Stimulated activated CD4-positive, alpha-beta T cell treated with anti-CD3 and anti-CD28 coated beads, Interleukin-2, amount 100 ng/mL, for 48 hours (primary cell): ENCODE measurements at regions not wholly inside any gene's neighbourhood (a gene's known extent, or its start where the extent isn't known, plus 50 kb on each side); places are given as distances from the start of the nearest gene placed in this dataset.
"Not testable (repeated sequence)": the region's sequence is repeated elsewhere in the genome, so short reads cannot be mapped to it uniquely, and the experiment has no call there.

Experiments
- DNase-seq, 2 donors: peaks; one replicate each; pipeline ENCODE4 v3.0.0-alpha.2; 2020

GRCh38 chr16:60481591-60481990 lies 1554.6 kb downstream of the CDH8 start:
- no peak for DNase-seq

GRCh38 chr16:60478810-60479209 lies 1557.4 kb downstream of the CDH8 start:
- DNase-seq, result no peak

- DNase-seq, result no peak
Measured at GRCh38 chr16:60463986-60464385, 1572.3 kb downstream of the CDH8 start.

GRCh38 chr16:60459463-60459862 lies 1576.8 kb downstream of the CDH8 start:
- no peak for DNase-seq

GRCh38 chr16:60458255-60458654 lies 1578.0 kb downstream of the CDH8 start:
- no peak for DNase-seq

- no peak for DNase-seq
Measured at GRCh38 chr16:60452646-60453045, 1583.6 kb downstream of the CDH8 start.

- no peak for DNase-seq
Measured at GRCh38 chr16:60438894-60439293, 1597.3 kb downstream of the CDH8 start.

GRCh38 chr16:60432472-60432871 lies 1603.8 kb downstream of the CDH8 start:
- DNase-seq, result no peak

- no peak for DNase-seq
Measured at GRCh38 chr16:60419859-60420258, 1616.4 kb downstream of the CDH8 start.

GRCh38 chr16:60414613-60415012 lies 1621.6 kb downstream of the CDH8 start:
- DNase-seq, result no peak

GRCh38 chr16:60413969-60414368 lies 1622.3 kb downstream of the CDH8 start:
- no peak for DNase-seq

GRCh38 chr16:60407606-60408005 lies 1628.6 kb downstream of the CDH8 start:
- no peak for DNase-seq

GRCh38 chr16:60407034-60407433 lies 1629.2 kb downstream of the CDH8 start:
- DNase-seq, result no peak

GRCh38 chr16:60405286-60405685 lies 1631.0 kb downstream of the CDH8 start:
- no peak for DNase-seq

GRCh38 chr16:60404401-60404800 lies 1631.8 kb downstream of the CDH8 start:
- no peak for DNase-seq

- DNase-seq, result not testable (repeated sequence)
Measured at GRCh38 chr16:60402941-60403340, 1633.3 kb downstream of the CDH8 start.

- no peak for DNase-seq
Measured at GRCh38 chr16:60392380-60392779, 1643.9 kb downstream of the CDH8 start.

- no peak for DNase-seq
Measured at GRCh38 chr16:60371591-60371990, 1637.5 kb upstream of the GOT2 start.

GRCh38 chr16:60367739-60368138 lies 1633.6 kb upstream of the GOT2 start:
- no peak for DNase-seq

GRCh38 chr16:60363566-60363965 lies 1629.5 kb upstream of the GOT2 start:
- DNase-seq, result no peak

- DNase-seq, result not testable (repeated sequence)
Measured at GRCh38 chr16:60359866-60360265, 1625.8 kb upstream of the GOT2 start.

GRCh38 chr16:60359412-60359811 lies 1625.3 kb upstream of the GOT2 start:
- DNase-seq, result not testable (repeated sequence)

GRCh38 chr16:60357876-60358522 lies 1623.9 kb upstream of the GOT2 start:
- not testable (repeated sequence) for DNase-seq

GRCh38 chr16:60346256-60346655 lies 1612.1 kb upstream of the GOT2 start:
- no peak for DNase-seq

- DNase-seq, result no peak
Measured at GRCh38 chr16:60337671-60338070, 1603.6 kb upstream of the GOT2 start.
